HCT116 (cell line): ENCODE measurements at regions not wholly inside any gene's neighbourhood (a gene's known extent, or its start where the extent isn't known, plus 50 kb on each side); places are given as distances from the start of the nearest gene placed in this dataset.

Experiments used
- ATAC-seq: fragments of 200-7000 bp; cut with Tn5 transposase; 2 replicates; pipeline ENCODE4 v1.9.1; 2020; ENCODE audit warnings: mild to moderate bottlenecking, moderate library complexity
- BruUV-seq: library from RNA; stranded (reverse); fragments of 400-500 nt; replicated peaks from 2 replicates; lab custom pipeline; 2021; lab: Mats Ljungman, UMichigan
- CTCF ChIA-PET: fragments of 300-600 bp; sonication (Branson Sonifier 250); formaldehyde crosslinking; loops from one replicate; lab custom pipeline; 2021; ENCODE audit warnings: antibody characterized with exemption; lab: Charles Lee
- POLR2A ChIA-PET: fragments of 300-600, 350-600 bp; sonication (Branson Sonifier 250); formaldehyde crosslinking; loops from one replicate; lab custom pipeline; 2021; ENCODE audit warnings: antibody characterized with exemption; lab: Charles Lee
- RAD21 ChIA-PET, 2 experiments: fragments of 300-600 bp; sonication (Branson Sonifier 250); formaldehyde crosslinking; loops; one replicate each; lab custom pipeline; 2023; ENCODE audit warnings: low total read pairs in 2 of 2; ENCODE audit not compliant: uncharacterized antibody in 2 of 2, unreplicated experiment in 2 of 2, low non-redundant PET in 1 of 2; lab: Charles Lee
- DNase-seq: peaks from one replicate; pipeline ENCODE4 v3.0.0-alpha.2; 2010; ENCODE audit warnings: low read depth, low spot score
- H2AFZ ChIP-seq: fragments of 200-600 bp; shearing (Covaris generic), sonication (generic); 2 replicates; pipeline ENCODE4 v1.6.1; 2017; ENCODE audit warnings: low read depth, mixed run types, mixed read lengths, antibody characterized with exemption, low read length; ENCODE audit not compliant: poor library complexity, severe bottlenecking
- H3K27ac ChIP-seq: 2 replicates; pipeline ENCODE4 v1.5.1; 2012; ENCODE audit warnings: low read depth, low read length
- H3K27me3 ChIP-seq: fragments of 200-600 bp; sonication (generic); 2 replicates; pipeline ENCODE4 v1.6.1; 2016; ENCODE audit warnings: mixed run types, low read length, mixed read lengths; ENCODE audit not compliant: insufficient read depth
- H3K36me3 ChIP-seq, 2 experiments: fragments of 200-500 bp in 1 of 2; fragments of 200-600 bp in 1 of 2; sonication (Bioruptor generic) in 1 of 2; sonication (generic) in 1 of 2; 2 replicates each; pipeline versions ENCODE4 v1.5.1 to v1.6.1; 2014 to 2016; ENCODE audit warnings: low read length in 2 of 2, inconsistent platforms in 1 of 2, mixed read lengths in 1 of 2, mixed run types in 1 of 2; ENCODE audit not compliant: insufficient read depth in 2 of 2, control insufficient read depth in 1 of 2
- H3K4me1 ChIP-seq, 2 experiments: fragments of 200-600 bp in 1 of 2; sonication (generic) in 1 of 2; 2 replicates each; pipeline versions ENCODE4 v1.5.1 to v1.6.1; 2012 to 2017; ENCODE audit warnings: low read length in 2 of 2, inconsistent platforms in 1 of 2, mild to moderate bottlenecking in 1 of 2, mixed read lengths in 1 of 2, mixed run types in 1 of 2, moderate library complexity in 1 of 2; ENCODE audit not compliant: insufficient read depth in 2 of 2, control insufficient read depth in 1 of 2
- H3K4me2 ChIP-seq: fragments of 200-600 bp; sonication (generic); 2 replicates; pipeline ENCODE4 v1.6.1; 2017; ENCODE audit warnings: mixed run types, low read length, mixed read lengths
- H3K4me3 ChIP-seq, 2 experiments: fragments of 200-600 bp in 1 of 2; sonication (generic) in 1 of 2; replicated peaks in 1 of 2; 2 replicates each; pipeline ENCODE4 v1.5.1; 2011 to 2016; ENCODE audit warnings: low read length in 2 of 2, control low read depth in 1 of 2, low read depth in 1 of 2, mild to moderate bottlenecking in 1 of 2, mixed read lengths in 1 of 2, mixed run types in 1 of 2
- H3K79me2 ChIP-seq: fragments of 200-600 bp; sonication (generic); 2 replicates; pipeline ENCODE4 v1.6.1; 2017; ENCODE audit warnings: mild to moderate bottlenecking, mixed run types, low read length, moderate library complexity, mixed read lengths; ENCODE audit not compliant: insufficient read depth
- H3K9ac ChIP-seq: fragments of 200-600 bp; sonication (generic); 2 replicates; pipeline ENCODE4 v1.6.1; 2016; ENCODE audit warnings: low read length, mixed read lengths
- H3K9me2 ChIP-seq: fragments of 200-600 bp; sonication (generic), shearing (Covaris generic); 2 replicates; pipeline ENCODE4 v1.6.1; 2017; ENCODE audit warnings: mixed run types, mild to moderate bottlenecking, moderate library complexity; ENCODE audit not compliant: insufficient read depth
- H3K9me3 ChIP-seq, 2 experiments: fragments of 200-500 bp in 1 of 2; fragments of 200-600 bp in 1 of 2; sonication (Bioruptor generic) in 1 of 2; sonication (generic) in 1 of 2; 2 replicates each; pipeline ENCODE4 v1.6.1; 2014 to 2017; ENCODE audit warnings: low read length in 2 of 2, mixed read lengths in 2 of 2, inconsistent platforms in 1 of 2, low read depth in 1 of 2, mild to moderate bottlenecking in 1 of 2, mixed run types in 1 of 2, moderate library complexity in 1 of 2; ENCODE audit not compliant: control insufficient read depth in 1 of 2, insufficient read depth in 1 of 2
- H4K20me1 ChIP-seq: fragments of 200-600 bp; sonication (generic), shearing (Covaris generic); 2 replicates; pipeline ENCODE4 v1.6.1; 2017; ENCODE audit warnings: mixed run types, mild to moderate bottlenecking, moderate library complexity; ENCODE audit not compliant: insufficient read depth
- ATF3 ChIP-seq: IDR thresholded peaks from 2 replicates; pipeline ENCODE4 v1.6.1; 2012
- CBX3 ChIP-seq: IDR thresholded peaks from 2 replicates; pipeline ENCODE4 v1.6.1; 2012; ENCODE audit warnings: low read depth
- CEBPB ChIP-seq: IDR thresholded peaks from 2 replicates; pipeline ENCODE4 v1.6.1; 2012; ENCODE audit warnings: low read depth
- EGR1 ChIP-seq: IDR thresholded peaks from 2 replicates; pipeline ENCODE4 v1.6.1; 2012; ENCODE audit warnings: low read depth
- ELF1 ChIP-seq: IDR thresholded peaks from 2 replicates; pipeline ENCODE4 v1.6.1; 2012; ENCODE audit warnings: low read depth, borderline replicate concordance
- EZH2 ChIP-seq: fragments of 200-600 bp; sonication (generic); IDR thresholded peaks from 2 replicates; pipeline ENCODE4 v1.6.1; 2017; ENCODE audit warnings: antibody characterized with exemption, mixed run types
- EZH2phosphoT487 ChIP-seq: fragments of 200-600 bp; IDR thresholded peaks from 2 replicates; pipeline ENCODE4 v1.6.1; 2018; ENCODE audit warnings: antibody characterized with exemption, borderline replicate concordance
- FOSL1 ChIP-seq: IDR thresholded peaks from 2 replicates; pipeline ENCODE4 v1.6.1; 2012; ENCODE audit warnings: low read depth
- JUND ChIP-seq: IDR thresholded peaks from 2 replicates; pipeline ENCODE4 v1.6.1; 2012
- MAX ChIP-seq: IDR thresholded peaks from 2 replicates; pipeline ENCODE4 v1.6.1; 2012
- POLR2A ChIP-seq: IDR thresholded peaks from 2 replicates; pipeline ENCODE4 v1.7.0; 2011; ENCODE audit warnings: borderline replicate concordance; ENCODE audit not compliant: insufficient read depth, insufficient read length; ENCODE audit errors: extremely low read depth
- POLR2AphosphoS5 ChIP-seq: IDR thresholded peaks from 2 replicates; pipeline ENCODE4 v1.6.1; 2011; ENCODE audit warnings: mild to moderate bottlenecking, low read depth, low read length, moderate library complexity
- RAD21 ChIP-seq: IDR thresholded peaks from 2 replicates; pipeline ENCODE4 v1.6.1; 2012; ENCODE audit warnings: low read depth, mild to moderate bottlenecking
- REST ChIP-seq: IDR thresholded peaks from 2 replicates; pipeline ENCODE4 v1.6.1; 2012; ENCODE audit warnings: low read depth
- SP1 ChIP-seq: IDR thresholded peaks from 2 replicates; pipeline ENCODE4 v1.6.1; 2012; ENCODE audit warnings: low read depth
- SRF ChIP-seq: IDR thresholded peaks from 2 replicates; pipeline ENCODE4 v1.6.1; 2012; ENCODE audit warnings: low read depth
- TCF7L2 ChIP-seq: IDR thresholded peaks from 2 replicates; pipeline ENCODE4 v1.7.0; 2011; ENCODE audit warnings: borderline replicate concordance, inconsistent platforms; ENCODE audit not compliant: insufficient read depth, insufficient read length; ENCODE audit errors: extremely low read depth
- YY1 ChIP-seq: IDR thresholded peaks from 2 replicates; pipeline ENCODE4 v1.6.1; 2011; ENCODE audit warnings: low read length, low read depth, moderate library complexity, mild to moderate bottlenecking; ENCODE audit not compliant: insufficient replicate concordance; ENCODE audit errors: extremely low read depth
- ZNF274 ChIP-seq: fragments of 200-500 bp; sonication (Bioruptor generic); IDR thresholded peaks from 2 replicates; pipeline ENCODE4 v1.6.1; 2014; ENCODE audit warnings: mild to moderate bottlenecking, low read depth, low read length, inconsistent platforms
- intact Hi-C: fragments of 100-400 bp; cut with micrococcal nuclease; formaldehyde crosslinking; loops from 2 replicates; pipeline ENCODE4 v1.10.0; 2022

- no peak overlapping the region for H3K9ac ChIP-seq
- H4K20me1 ChIP-seq, result no peaks in the 10 kb centered on the region
- DNase-seq (no peak), ATAC-seq (no peak)
- POLR2A ChIA-PET, result no interaction called here
- no peak overlapping the region for H3K4me2 ChIP-seq
- H3K9me2 ChIP-seq, result no peaks in the 10 kb centered on the region
- no TSS peak for BruUV-seq
- CTCF ChIA-PET, result no interaction called here
- intact Hi-C loops, result no loop called here
- peaks cover under 1% of the 10 kb centered on the region; the same call in 1 of the 2 replicates for H3K27me3 ChIP-seq
- no peak overlapping the region for H3K27ac ChIP-seq
- TF ChIP-seq EZH2, result no peak
- no peak for TF ChIP-seq POLR2A
- TF ChIP-seq CBX3, result no peak
- no peak for TF ChIP-seq TCF7L2
- no peak for TF ChIP-seq FOSL1
- RAD21 ChIA-PET, result no interaction called here
- no peaks in the 10 kb centered on the region for H3K79me2 ChIP-seq
- H3K9me3 ChIP-seq, result no peaks in the 10 kb centered on the region
- H3K4me3 ChIP-seq, result no peak overlapping the region
- no peaks in the 10 kb centered on the region for H3K36me3 ChIP-seq
- no peak overlapping the region for H2AFZ ChIP-seq
- H3K4me1 ChIP-seq, result no peaks in the 10 kb centered on the region
These were observed 153.1 kb upstream of the THUMPD2 start for GRCh38 chr2:39932198-39932597.

- Histone ChIP-seq H3K4me3 (no peak overlapping the region), H3K9me2 (no peaks in the 10 kb centered on the region), H3K9me3 (no peaks in the 10 kb centered on the region), H3K4me2 (no peak overlapping the region), H3K36me3 (no peaks in the 10 kb centered on the region), H3K79me2 (no peaks in the 10 kb centered on the region), H3K4me1 (no peaks in the 10 kb centered on the region), H3K27me3 (peaks cover 11% of the 10 kb centered on the region), H3K9ac (no peak overlapping the region), H2AFZ (no peak overlapping the region), H3K27ac (no peak overlapping the region), H4K20me1 (no peaks in the 10 kb centered on the region)
- POLR2A ChIA-PET, result no interaction called here
- RAD21 ChIA-PET, result no interaction called here
- DNase-seq, result no peak
- CTCF ChIA-PET, result no interaction called here
- intact Hi-C loops, result no loop called here
- no TSS peak for BruUV-seq
- no peak for ATAC-seq
- no peak for TF ChIP-seq TCF7L2
- TF ChIP-seq CEBPB, result no peak
- TF ChIP-seq ZNF274, result no peak
- TF ChIP-seq ELF1, result no peak
- TF ChIP-seq EZH2phosphoT487, result no peak
- TF ChIP-seq EZH2, result no peak
- no peak for TF ChIP-seq MAX
- no peak for TF ChIP-seq SRF
- no peak for TF ChIP-seq JUND
- no peak for TF ChIP-seq CBX3
- TF ChIP-seq REST, result no peak
- TF ChIP-seq YY1, result no peak
- no peak for TF ChIP-seq SP1
- TF ChIP-seq ATF3, result no peak
- TF ChIP-seq POLR2AphosphoS5, result no peak
- no peak for TF ChIP-seq EGR1
- TF ChIP-seq RAD21, result no peak
These were observed 151.3 kb upstream of the THUMPD2 start for GRCh38 chr2:39930175-39930917.
